Activated CD4-positive, alpha-beta memory T cell treated with anti-CD3 and anti-CD28 coated beads, Interleukin-2, amount 10 ng/mL, durations not matched to agents 7 days and 5 days (primary cell): ENCODE measurements at regions not wholly inside any gene's neighbourhood (a gene's known extent, or its start where the extent isn't known, plus 50 kb on each side); places are given as distances from the start of the nearest gene placed in this dataset.
"Not testable (repeated sequence)": the region's sequence is repeated elsewhere in the genome, so short reads cannot be mapped to it uniquely, and the experiment has no call there.

Experiments used
- CTCF ChIA-PET: fragments of 350-600 bp; sonication (Branson Sonifier 250); formaldehyde crosslinking; loops from one replicate; lab custom pipeline; 2021; ENCODE audit warnings: antibody characterized with exemption, inconsistent platforms; lab: Charles Lee
- POLR2A ChIA-PET: fragments of 350-600 bp; sonication (Branson Sonifier 250); formaldehyde crosslinking; loops from one replicate; lab custom pipeline; 2021; ENCODE audit warnings: antibody characterized with exemption; lab: Charles Lee
- DNase-seq: peaks from one replicate; pipeline ENCODE4 v3.0.0-alpha.2; 2020
- H3K27ac Mint-ChIP-seq: one replicate; pipeline ENCODE4 v1.8.0; 2021; ENCODE audit warnings: mild to moderate bottlenecking, mixed read lengths
- H3K27me3 Mint-ChIP-seq: one replicate; pipeline ENCODE4 v1.8.0; 2021; ENCODE audit warnings: mixed read lengths
- H3K36me3 Mint-ChIP-seq: one replicate; pipeline ENCODE4 v1.8.0; 2021; ENCODE audit warnings: low read depth, mixed read lengths
- H3K4me1 Mint-ChIP-seq: one replicate; pipeline ENCODE4 v1.8.0; 2021; ENCODE audit warnings: mixed read lengths
- H3K4me3 Mint-ChIP-seq: one replicate; pipeline ENCODE4 v1.8.0; 2021; ENCODE audit warnings: mild to moderate bottlenecking, mixed read lengths
- H3K9me3 Mint-ChIP-seq: one replicate; pipeline ENCODE4 v1.8.0; 2021; ENCODE audit warnings: mixed read lengths

DNA sequence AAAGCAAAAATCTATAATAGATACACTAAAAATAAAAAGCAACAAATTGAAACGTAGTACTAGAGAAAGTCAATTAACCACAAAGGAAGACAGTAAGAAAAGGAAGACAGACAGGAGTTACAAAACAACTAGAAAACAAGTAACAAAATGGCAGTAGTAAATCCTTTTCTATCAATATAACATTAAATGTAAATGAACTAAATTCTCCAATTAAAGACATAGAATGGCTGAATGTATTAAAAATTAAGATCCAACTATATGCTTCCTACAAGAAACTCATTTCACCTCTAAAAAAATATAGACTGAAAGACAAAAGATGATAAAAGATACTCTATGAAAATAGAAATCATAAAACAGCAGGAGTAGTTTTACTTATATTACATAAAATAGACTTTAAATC lies 79.1 kb downstream of the CTH start:
- DNase-seq, result no peak
- peaks cover 2% of the 10 kb centered on the region for H3K4me1 Mint-ChIP-seq
- no peaks in the 10 kb centered on the region for H3K36me3 Mint-ChIP-seq
- peaks cover 14% of the 10 kb centered on the region for H3K27me3 Mint-ChIP-seq
- ChIA-PET POLR2A (no interaction called here), CTCF (no interaction called here)
- no peaks in the 10 kb centered on the region for H3K9me3 Mint-ChIP-seq
- no peak overlapping the region for H3K4me3 Mint-ChIP-seq
- no peak overlapping the region for H3K27ac Mint-ChIP-seq

DNA sequence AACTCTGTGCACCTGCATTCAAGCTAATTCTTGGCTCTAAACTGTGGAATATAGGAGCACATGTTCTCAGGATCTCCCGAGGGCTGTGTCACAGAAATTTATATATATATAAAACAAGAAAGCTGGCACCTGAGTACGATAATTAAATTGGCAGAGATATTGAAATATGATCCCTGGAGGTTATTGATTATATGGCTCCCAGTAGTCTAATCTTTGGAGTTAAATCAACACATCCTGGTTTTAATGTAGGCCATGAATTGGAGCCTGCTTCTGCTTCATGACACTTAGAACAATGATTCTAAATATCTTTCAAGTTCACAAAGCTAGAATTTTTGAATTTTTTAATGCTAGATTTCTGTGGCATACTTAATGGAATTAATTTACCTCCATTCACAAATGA lies 84.3 kb downstream of the CTH start:
- DNase-seq, result no peak
- H3K27ac Mint-ChIP-seq, result no peak overlapping the region
- H3K4me1 Mint-ChIP-seq, result no peaks in the 10 kb centered on the region
- H3K4me3 Mint-ChIP-seq, result no peak overlapping the region
- no peaks in the 10 kb centered on the region for H3K9me3 Mint-ChIP-seq
- peaks cover 14% of the 10 kb centered on the region for H3K27me3 Mint-ChIP-seq
- H3K36me3 Mint-ChIP-seq, result no peaks in the 10 kb centered on the region
- POLR2A ChIA-PET, result no interaction called here
- CTCF ChIA-PET, result no interaction called here

DNA sequence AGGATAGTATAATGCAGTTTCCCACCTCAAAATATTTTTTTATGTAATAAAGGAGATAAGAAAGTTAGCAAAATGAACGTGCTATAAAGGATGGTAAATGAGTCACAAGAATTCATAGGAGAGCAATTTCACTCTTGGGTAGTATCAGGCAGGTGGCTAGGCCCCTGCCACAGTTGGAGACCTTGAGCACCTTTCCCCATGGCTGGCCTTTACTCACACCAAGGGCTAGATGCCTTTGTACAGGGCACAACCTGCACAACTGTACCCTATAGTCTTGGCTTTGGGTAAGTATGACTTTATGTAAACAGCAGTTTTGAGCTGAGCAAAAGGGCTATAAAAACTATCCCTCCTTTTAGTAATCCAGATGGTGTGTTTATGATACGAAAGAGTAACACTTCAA lies 85.1 kb downstream of the CTH start:
- Mint-ChIP-seq H3K27ac (no peak overlapping the region), H3K27me3 (peaks cover 9% of the 10 kb centered on the region), H3K36me3 (no peaks in the 10 kb centered on the region), H3K9me3 (no peaks in the 10 kb centered on the region), H3K4me3 (no peak overlapping the region), H3K4me1 (no peaks in the 10 kb centered on the region)
- CTCF ChIA-PET, result no interaction called here
- DNase-seq, result no peak
- POLR2A ChIA-PET, result no interaction called here

DNA sequence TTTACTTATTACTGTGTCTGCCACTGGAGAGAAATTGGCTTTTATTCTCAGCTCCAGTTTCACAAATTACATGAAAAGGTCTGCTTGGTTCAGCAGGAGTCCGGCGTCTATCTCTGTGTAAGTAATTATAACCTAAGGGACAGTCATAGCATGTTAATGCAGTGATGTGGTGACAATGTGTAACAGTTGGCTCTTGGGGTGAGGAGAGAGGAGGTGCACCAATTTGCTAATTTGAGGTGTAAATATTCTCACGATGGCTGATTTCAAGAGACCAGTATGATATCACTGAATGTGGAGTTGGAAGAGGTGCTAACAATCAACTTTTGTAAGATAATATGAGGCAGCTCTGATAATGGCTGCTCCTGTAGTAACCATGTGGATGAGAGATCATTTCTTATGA lies 86.1 kb downstream of the CTH start:
- ChIA-PET CTCF (no interaction called here), POLR2A (no interaction called here)
- no peak for DNase-seq
- no peaks in the 10 kb centered on the region for H3K9me3 Mint-ChIP-seq
- no peaks in the 10 kb centered on the region for H3K4me1 Mint-ChIP-seq
- H3K27me3 Mint-ChIP-seq, result no peaks in the 10 kb centered on the region
- H3K36me3 Mint-ChIP-seq, result no peaks in the 10 kb centered on the region
- H3K4me3 Mint-ChIP-seq, result no peak overlapping the region
- no peak overlapping the region for H3K27ac Mint-ChIP-seq

DNA sequence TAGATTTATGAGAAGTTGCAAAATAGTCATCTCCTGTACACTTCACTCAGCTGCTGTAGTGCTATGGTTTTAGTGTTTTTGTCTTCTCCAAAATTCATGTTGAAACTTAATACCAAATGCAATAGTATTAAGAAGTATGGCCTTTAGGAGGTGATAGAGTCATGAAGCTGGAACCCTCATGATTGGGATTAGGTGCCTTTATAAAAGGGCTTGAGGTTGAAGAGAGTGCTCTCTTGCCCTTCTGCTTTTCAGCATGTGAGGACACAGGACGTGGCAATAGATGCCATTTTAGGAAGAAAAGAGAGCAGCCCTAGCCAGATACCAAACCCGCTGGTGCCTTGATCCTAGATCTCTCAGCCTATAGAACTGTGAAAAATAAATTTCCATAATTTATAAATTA lies 87.6 kb downstream of the CTH start:
- H3K4me1 Mint-ChIP-seq, result peaks cover 3% of the 10 kb centered on the region
- CTCF ChIA-PET, result no interaction called here
- POLR2A ChIA-PET, result interaction anchor here (1.0 kb wide), 1 partner anchor 60 kb away, joined by 3 read pairs; no protein-coding TSS in a partner anchor
- no peaks in the 10 kb centered on the region for H3K36me3 Mint-ChIP-seq
- H3K27ac Mint-ChIP-seq, result no peak overlapping the region
- DNase-seq, result no peak
- no peak overlapping the region for H3K4me3 Mint-ChIP-seq
- H3K27me3 Mint-ChIP-seq, result peaks cover 3% of the 10 kb centered on the region
- no peaks in the 10 kb centered on the region for H3K9me3 Mint-ChIP-seq

DNA sequence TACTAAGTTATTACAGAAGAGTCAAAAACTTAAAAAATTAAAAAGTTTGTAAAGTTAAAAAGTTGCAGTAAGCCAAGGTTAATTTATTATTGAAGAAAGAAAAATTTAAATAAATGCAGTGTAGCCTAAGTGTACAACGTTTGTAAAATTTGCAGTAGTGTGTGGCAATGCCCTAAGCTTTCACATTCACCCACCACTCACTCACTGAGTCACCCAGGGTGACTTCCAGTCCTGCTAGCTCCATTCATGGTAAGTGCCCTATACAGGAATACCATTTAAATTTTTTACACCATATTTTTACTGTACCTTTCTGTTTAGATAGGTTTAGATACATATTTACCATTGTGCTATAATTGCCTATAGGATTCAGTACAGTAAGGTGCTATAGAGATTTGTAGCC lies 88.6 kb downstream of the CTH start:
- ChIA-PET CTCF (no interaction called here), POLR2A (no interaction called here)
- H3K36me3 Mint-ChIP-seq, result no peaks in the 10 kb centered on the region
- H3K9me3 Mint-ChIP-seq, result no peaks in the 10 kb centered on the region
- H3K4me1 Mint-ChIP-seq, result peaks cover 9% of the 10 kb centered on the region
- H3K27me3 Mint-ChIP-seq, result peaks cover 3% of the 10 kb centered on the region
- no peak for DNase-seq
- no peak overlapping the region for H3K27ac Mint-ChIP-seq
- no peak overlapping the region for H3K4me3 Mint-ChIP-seq

DNA sequence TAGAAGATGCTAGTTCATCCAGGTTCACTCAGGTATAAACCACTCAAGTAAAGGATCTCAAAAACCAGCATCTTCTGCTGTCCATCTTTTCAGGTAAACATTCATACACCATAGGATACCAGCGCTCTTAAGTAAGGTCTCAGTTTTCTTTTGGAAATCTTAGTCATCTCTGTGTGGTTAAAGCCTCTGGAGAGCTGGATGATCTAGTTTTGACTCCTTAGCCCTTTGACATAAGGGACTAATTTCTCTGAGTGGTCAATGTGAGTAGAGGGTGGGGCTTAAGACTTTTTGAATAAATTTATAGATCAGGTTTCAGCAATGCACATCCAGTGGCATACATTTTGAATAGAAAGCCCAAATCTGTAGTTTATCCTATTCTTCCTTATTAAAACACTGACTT lies 92.3 kb downstream of the CTH start:
- Mint-ChIP-seq H3K27ac (no peak overlapping the region), H3K9me3 (no peaks in the 10 kb centered on the region), H3K27me3 (peaks cover 9% of the 10 kb centered on the region), H3K4me1 (peaks cover 11% of the 10 kb centered on the region), H3K4me3 (no peak overlapping the region), H3K36me3 (no peaks in the 10 kb centered on the region)
- DNase-seq, result no peak
- POLR2A ChIA-PET, result no interaction called here
- CTCF ChIA-PET, result no interaction called here

DNA sequence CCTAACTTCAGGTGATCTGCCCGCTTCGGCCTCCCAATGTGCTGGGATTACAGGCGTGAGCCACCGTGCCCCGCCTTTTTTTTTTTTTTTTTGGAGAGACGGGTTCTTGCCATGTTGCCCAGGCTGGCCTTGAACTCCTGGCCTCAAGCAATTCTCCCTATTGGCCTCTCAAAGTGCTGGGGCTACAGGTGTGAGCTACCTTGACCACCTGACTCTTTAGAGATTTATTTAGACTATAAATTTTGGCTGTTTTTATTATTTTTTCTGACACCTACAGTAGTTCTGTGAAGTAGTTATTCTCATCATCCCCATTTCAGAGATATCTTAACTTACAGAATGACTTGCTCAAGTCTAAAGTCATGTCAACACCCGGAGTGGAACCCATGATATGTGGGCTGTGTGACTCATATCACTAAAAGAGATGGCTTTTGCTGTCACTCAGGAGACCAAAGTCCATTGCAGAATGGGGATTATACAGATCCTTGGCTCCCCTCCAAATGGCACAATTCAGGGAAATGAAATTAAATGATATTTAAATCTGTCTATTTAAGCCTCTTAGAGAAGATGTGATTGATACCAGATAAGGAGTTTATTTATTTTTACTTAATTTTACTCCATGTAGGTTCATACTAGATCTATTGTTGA lies 93.2 kb downstream of the CTH start:
- no peak overlapping the region for H3K4me3 Mint-ChIP-seq
- H3K27ac Mint-ChIP-seq, result no peak overlapping the region
- peaks cover 9% of the 10 kb centered on the region for H3K27me3 Mint-ChIP-seq
- no peak for DNase-seq
- H3K9me3 Mint-ChIP-seq, result no peaks in the 10 kb centered on the region
- H3K36me3 Mint-ChIP-seq, result no peaks in the 10 kb centered on the region
- ChIA-PET POLR2A (no interaction called here), CTCF (no interaction called here)
- H3K4me1 Mint-ChIP-seq, result peaks cover 11% of the 10 kb centered on the region

DNA sequence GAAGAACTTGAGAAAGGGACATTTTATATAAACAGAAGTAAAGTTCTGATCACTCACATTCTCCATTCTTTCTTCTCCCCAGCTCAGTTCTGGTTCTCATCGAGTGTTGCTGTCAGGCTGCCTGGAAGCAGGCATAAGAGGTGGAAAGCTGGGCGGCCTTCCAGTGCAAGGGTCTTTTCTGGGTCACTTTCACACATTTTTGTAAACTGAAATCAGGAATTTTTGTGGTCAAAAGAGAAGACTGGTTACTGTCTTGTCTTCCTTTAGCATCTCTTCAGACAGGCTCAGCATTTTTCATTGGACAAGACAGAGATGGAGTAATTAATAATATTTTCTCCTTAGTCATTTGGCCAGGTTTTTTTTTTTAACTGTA lies 93.7 kb downstream of the CTH start:
- H3K9me3 Mint-ChIP-seq, result no peaks in the 10 kb centered on the region
- H3K36me3 Mint-ChIP-seq, result no peaks in the 10 kb centered on the region
- no peak overlapping the region for H3K4me3 Mint-ChIP-seq
- ChIA-PET CTCF (no interaction called here), POLR2A (no interaction called here)
- H3K4me1 Mint-ChIP-seq, result peaks cover 11% of the 10 kb centered on the region
- peaks cover 9% of the 10 kb centered on the region for H3K27me3 Mint-ChIP-seq
- no peak for DNase-seq
- H3K27ac Mint-ChIP-seq, result no peak overlapping the region

DNA sequence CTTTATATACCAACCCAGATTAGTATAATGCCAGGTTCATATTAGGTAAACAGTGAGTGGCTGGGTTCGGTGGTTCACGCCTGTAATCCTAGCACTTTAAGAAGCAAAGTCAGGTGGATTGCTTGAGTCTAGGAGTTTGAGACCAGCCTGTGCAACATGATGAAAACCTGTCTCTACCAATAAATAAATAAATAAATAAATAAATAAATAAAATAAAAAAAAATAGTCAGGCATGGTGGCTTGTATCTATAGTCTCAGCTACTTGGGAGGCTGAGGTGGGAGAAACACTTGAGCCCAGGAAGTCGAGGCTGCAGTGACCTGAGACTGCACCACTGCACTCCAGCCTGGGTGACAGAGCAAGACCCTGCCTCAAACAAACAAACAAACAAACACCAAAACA lies 96.9 kb downstream of the CTH start:
- CTCF ChIA-PET, result interaction anchor here (1.1 kb wide), 1 partner anchor 154 kb away, joined by 3 read pairs; the partner anchor contains the start of gene ANKRD13C

DNA sequence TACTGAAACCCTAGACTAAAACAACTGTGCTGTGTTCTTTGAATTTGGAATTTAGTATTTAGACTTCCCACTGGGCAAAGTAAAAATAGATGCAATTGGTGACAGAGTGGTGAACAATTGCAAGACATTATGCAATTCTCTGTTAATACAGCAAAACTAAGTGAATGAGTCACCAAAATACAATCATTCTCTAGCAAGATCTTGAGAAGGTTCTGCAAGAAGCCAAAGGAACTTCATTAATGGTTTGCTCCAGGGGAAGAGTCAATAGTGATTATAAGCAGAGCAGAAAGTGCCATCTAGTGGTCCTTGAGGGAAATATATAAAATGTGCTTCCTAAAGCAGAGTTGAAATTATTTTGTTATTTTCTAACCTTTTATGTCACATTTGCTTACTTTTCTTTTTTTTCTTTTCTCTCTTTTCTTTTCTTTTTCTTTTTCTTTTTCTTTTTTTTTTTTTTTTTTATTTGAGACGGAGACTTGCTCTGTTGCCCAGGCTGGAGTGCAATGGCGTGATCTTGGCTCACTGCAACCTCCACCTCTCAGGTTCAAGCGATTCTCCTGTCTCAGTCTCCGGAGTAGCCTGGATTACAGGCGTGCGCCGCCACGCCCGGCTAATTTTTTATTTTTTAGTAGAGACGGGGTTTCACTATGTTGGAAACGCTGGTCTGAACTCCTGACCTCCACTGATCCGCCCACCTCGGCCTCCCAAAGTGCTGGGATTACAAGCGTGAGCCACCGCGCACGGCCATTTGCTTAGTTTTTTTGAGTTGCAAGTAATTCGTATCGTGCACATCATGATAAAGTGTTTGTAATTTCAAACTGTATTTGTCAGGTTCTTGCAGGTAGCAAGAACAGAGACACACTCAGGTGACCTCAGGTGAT lies 99.2 kb downstream of the CTH start:
- no peaks in the 10 kb centered on the region for H3K4me1 Mint-ChIP-seq
- H3K4me3 Mint-ChIP-seq, result no peak overlapping the region
- H3K9me3 Mint-ChIP-seq, result no peaks in the 10 kb centered on the region
- H3K36me3 Mint-ChIP-seq, result no peaks in the 10 kb centered on the region
- POLR2A ChIA-PET, result no interaction called here
- DNase-seq, result no peak
- H3K27ac Mint-ChIP-seq, result no peak overlapping the region
- CTCF ChIA-PET, result no interaction called here
- peaks cover 9% of the 10 kb centered on the region for H3K27me3 Mint-ChIP-seq

More for the DNA sequence above, 96.9 kb downstream of the CTH start:
- DNase-seq, H3K36me3 Mint-ChIP-seq, POLR2A ChIA-PET, H3K4me3 Mint-ChIP-seq, H3K27ac Mint-ChIP-seq, H3K27me3 Mint-ChIP-seq, H3K9me3 Mint-ChIP-seq: not testable (repeated sequence)
- H3K4me1 Mint-ChIP-seq, result peaks cover 11% of the 10 kb centered on the region

DNA sequence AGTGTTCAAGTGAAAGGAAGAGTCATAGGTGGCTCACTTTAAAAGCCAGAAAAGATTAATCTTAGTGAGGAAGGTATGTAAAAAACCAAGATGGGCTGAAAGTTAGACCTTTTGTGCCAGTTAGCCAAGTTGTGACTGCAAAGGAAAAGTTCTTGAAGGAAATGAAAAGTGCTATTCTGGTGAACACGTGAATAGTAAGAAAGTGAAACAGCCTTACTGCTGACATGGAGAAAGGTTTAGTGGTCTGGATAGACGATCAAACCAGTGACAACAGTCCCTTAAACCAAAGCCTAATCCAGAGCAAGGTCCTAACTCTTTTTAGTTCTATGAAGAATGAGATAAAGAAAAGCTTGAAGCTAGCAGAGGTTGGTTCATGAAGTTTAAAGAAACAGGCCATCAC lies 106.4 kb downstream of the CTH start:
- ChIA-PET CTCF (interaction anchor here (0.7 kb wide), 1 partner anchor 11 kb away, joined by 3 read pairs; no protein-coding TSS in a partner anchor), POLR2A (no interaction called here)
- H3K4me1 Mint-ChIP-seq, result peaks cover 12% of the 10 kb centered on the region
- H3K4me3 Mint-ChIP-seq, result no peak overlapping the region
- no peaks in the 10 kb centered on the region for H3K9me3 Mint-ChIP-seq
- peaks cover 4% of the 10 kb centered on the region for H3K27me3 Mint-ChIP-seq
- DNase-seq, result no peak
- H3K27ac Mint-ChIP-seq, result no peak overlapping the region
- H3K36me3 Mint-ChIP-seq, result no peaks in the 10 kb centered on the region

DNA sequence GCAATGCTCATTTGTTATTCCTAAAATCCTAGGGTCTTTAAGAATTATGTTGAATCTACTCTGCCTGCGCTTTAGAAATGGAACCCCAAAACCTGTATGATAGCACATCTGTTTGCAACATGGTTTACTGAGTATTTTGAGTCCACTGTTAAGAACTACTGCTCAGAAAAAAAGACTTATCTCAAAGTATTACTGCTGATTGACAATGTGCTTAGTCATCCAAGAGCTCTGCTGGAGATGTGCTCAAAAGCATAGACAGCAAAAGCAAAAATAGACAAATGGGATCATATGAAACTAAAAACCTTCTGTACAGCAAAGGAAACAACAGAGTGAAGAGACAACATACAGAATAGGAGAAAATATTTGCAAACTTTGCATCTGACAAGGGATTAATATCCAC lies 107.0 kb downstream of the CTH start:
- CTCF ChIA-PET, result interaction anchor here (0.7 kb wide), 1 partner anchor 12 kb away, joined by 3 read pairs; no protein-coding TSS in a partner anchor

More for the DNA sequence above, 107.0 kb downstream of the CTH start:
- H3K4me1 Mint-ChIP-seq, result peaks cover 12% of the 10 kb centered on the region
- H3K36me3 Mint-ChIP-seq, result no peaks in the 10 kb centered on the region
- H3K4me3 Mint-ChIP-seq, result no peak overlapping the region
- H3K27ac Mint-ChIP-seq, result no peak overlapping the region
- no peaks in the 10 kb centered on the region for H3K9me3 Mint-ChIP-seq
- peaks cover 4% of the 10 kb centered on the region for H3K27me3 Mint-ChIP-seq
- DNase-seq, result no peak
- POLR2A ChIA-PET, result no interaction called here
